GM19395 (cell line): ENCODE measurements at regions not wholly inside any gene's neighbourhood (a gene's known extent, or its start where the extent isn't known, plus 50 kb on each side); places are given as distances from the start of the nearest gene placed in this dataset.

ENCODE experiments used
- ATAC-seq: cut with Tn5 transposase; IDR thresholded peaks from one replicate; pipeline ENCODE4 v1.9.1; 2021; ENCODE audit warnings: mild to moderate bottlenecking, moderate library complexity; ENCODE audit not compliant: unreplicated experiment

GRCh38 chr12:116381240-116381743 is 103.8 kb upstream of the MED13L start:
- no peak for ATAC-seq

GRCh38 chr12:116381744-116382685 is 104.5 kb upstream of the MED13L start:
- no peak for ATAC-seq

GRCh38 chr12:116382686-116383530 is 105.4 kb upstream of the MED13L start:
- ATAC-seq, result no peak

GRCh38 chr12:116384175-116384574 is 106.7 kb upstream of the MED13L start:
- ATAC-seq, result no peak

- no peak for ATAC-seq
Measured at GRCh38 chr12:116384691-116385485, 107.4 kb upstream of the MED13L start.

GRCh38 chr12:116385486-116386217 is 108.2 kb upstream of the MED13L start:
- no peak for ATAC-seq

GRCh38 chr12:116389326-116389725 is 111.8 kb upstream of the MED13L start:
- no peak for ATAC-seq

GRCh38 chr12:116389990-116390389 is 112.5 kb upstream of the MED13L start:
- no peak for ATAC-seq

- ATAC-seq, result no peak
Measured at GRCh38 chr12:116390401-116391335, 113.2 kb upstream of the MED13L start.

- no peak for ATAC-seq
Measured at GRCh38 chr12:116391501-116391900, 114.0 kb upstream of the MED13L start.

- no peak for ATAC-seq
Measured at GRCh38 chr12:116392061-116392460, 114.6 kb upstream of the MED13L start.

GRCh38 chr12:116393255-116393654 is 115.8 kb upstream of the MED13L start:
- ATAC-seq, result no peak

GRCh38 chr12:116393859-116394650 is 116.6 kb upstream of the MED13L start:
- ATAC-seq, result no peak

- no peak for ATAC-seq
Measured at GRCh38 chr12:116395396-116395795, 117.9 kb upstream of the MED13L start.

GRCh38 chr12:116397148-116397547 is 119.7 kb upstream of the MED13L start:
- no peak for ATAC-seq

GRCh38 chr12:116398193-116398592 is 120.7 kb upstream of the MED13L start:
- ATAC-seq, result no peak

- ATAC-seq, result no peak
Measured at GRCh38 chr12:116399055-116399454, 121.6 kb upstream of the MED13L start.
